NCI-H2171 (cell line): ENCODE measurements at regions not wholly inside any gene's neighbourhood (a gene's known extent, or its start where the extent isn't known, plus 50 kb on each side); places are given as distances from the start of the nearest gene placed in this dataset.

Experiments used
- DNase-seq: peaks from one replicate; lab custom pipeline; 2025; lab: John Stamatoyannopoulos, UW

- no peak for DNase-seq
Observed at GRCh38 chr4:178577933-178578332, 1135.7 kb upstream of the AGA start.

GRCh38 chr4:178595500-178596138, 1153.4 kb upstream of the AGA start:
- DNase-seq, result no peak

GRCh38 chr4:178598672-178599071, 1156.4 kb upstream of the AGA start:
- no peak for DNase-seq

GRCh38 chr4:178599521-178599920, 1157.3 kb upstream of the AGA start:
- DNase-seq, result no peak

- no peak for DNase-seq
Observed at GRCh38 chr4:178602833-178603232, 1160.6 kb upstream of the AGA start.

GRCh38 chr4:178611062-178611461, 1168.8 kb upstream of the AGA start:
- no peak for DNase-seq

GRCh38 chr4:178612733-178613132, 1170.5 kb upstream of the AGA start:
- no peak for DNase-seq

- DNase-seq, result no peak
Observed at GRCh38 chr4:178632415-178632814, 1190.2 kb upstream of the AGA start.

GRCh38 chr4:178633263-178633662, 1191.0 kb upstream of the AGA start:
- DNase-seq, result no peak

GRCh38 chr4:178664621-178665020, 1222.4 kb upstream of the AGA start:
- no peak for DNase-seq

GRCh38 chr4:178665916-178666315, 1223.7 kb upstream of the AGA start:
- DNase-seq, result no peak

- no peak for DNase-seq
Observed at GRCh38 chr4:178671766-178672165, 1229.5 kb upstream of the AGA start.

GRCh38 chr4:178672512-178672911, 1230.3 kb upstream of the AGA start:
- no peak for DNase-seq

GRCh38 chr4:178681871-178682270, 1239.6 kb upstream of the AGA start:
- DNase-seq, result no peak

GRCh38 chr4:178689926-178690325, 1247.7 kb upstream of the AGA start:
- DNase-seq, result no peak

- DNase-seq, result no peak
Observed at GRCh38 chr4:178693816-178694215, 1251.6 kb upstream of the AGA start.

GRCh38 chr4:178696515-178696914, 1254.3 kb upstream of the AGA start:
- no peak for DNase-seq

GRCh38 chr4:178712486-178712885, 1270.2 kb upstream of the AGA start:
- no peak for DNase-seq

- DNase-seq, result no peak
Observed at GRCh38 chr4:178738026-178738425, 1295.8 kb upstream of the AGA start.

GRCh38 chr4:178745203-178745602, 1303.0 kb upstream of the AGA start:
- no peak for DNase-seq

GRCh38 chr4:178752954-178753525, 1310.8 kb upstream of the AGA start:
- DNase-seq, result no peak

- DNase-seq, result no peak
Observed at GRCh38 chr4:178778496-178778895, 1336.3 kb upstream of the AGA start.

GRCh38 chr4:178781779-178782178, 1339.5 kb upstream of the AGA start:
- DNase-seq, result no peak

- no peak for DNase-seq
Observed at GRCh38 chr4:178784491-178784890, 1342.3 kb upstream of the AGA start.
